GM12872 (cell line): ENCODE measurements at regions not wholly inside any gene's neighbourhood (a gene's known extent, or its start where the extent isn't known, plus 50 kb on each side); places are given as distances from the start of the nearest gene placed in this dataset.

Experiments used
- CTCF ChIP-seq: IDR thresholded peaks from 3 replicates; pipeline ENCODE4 v1.5.1; 2011; ENCODE audit warnings: low read depth, mild to moderate bottlenecking, low read length, moderate library complexity; ENCODE audit not compliant: insufficient read depth

GRCh38 chr1:56188855-56189254 lies 390.5 kb downstream of the PLPP3 start:
- TF ChIP-seq CTCF = no peak

DNA sequence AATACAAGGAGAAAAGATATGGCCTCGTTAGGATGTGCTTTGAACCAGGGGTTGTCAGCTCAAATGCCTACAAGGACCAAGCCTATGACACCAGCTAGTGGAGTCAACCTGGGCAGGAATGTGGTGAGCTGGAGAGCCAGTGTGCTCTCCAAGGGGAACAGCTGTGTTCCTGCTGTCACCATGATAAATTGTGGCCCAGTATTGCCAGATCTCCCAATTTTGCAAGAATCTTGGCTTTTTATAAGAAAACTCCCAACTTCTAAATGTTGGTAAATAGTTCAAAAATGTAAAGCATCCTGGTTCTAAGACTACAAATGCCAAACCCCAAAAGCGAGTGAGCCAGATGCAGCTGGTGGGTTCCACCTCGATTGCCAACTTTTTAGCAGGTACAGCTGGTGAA lies 391.1 kb downstream of the PLPP3 start:
- no peak for TF ChIP-seq CTCF

GRCh38 chr1:56187405-56187804 lies 392.0 kb downstream of the PLPP3 start:
- TF ChIP-seq CTCF = no peak

GRCh38 chr1:56185493-56185892 lies 393.9 kb downstream of the PLPP3 start:
- no peak for TF ChIP-seq CTCF

GRCh38 chr1:56183151-56183550 lies 396.2 kb downstream of the PLPP3 start:
- no peak for TF ChIP-seq CTCF

GRCh38 chr1:56180520-56181190 lies 398.7 kb downstream of the PLPP3 start:
- no peak for TF ChIP-seq CTCF

GRCh38 chr1:56179543-56179942 lies 399.8 kb downstream of the PLPP3 start:
- TF ChIP-seq CTCF = no peak

GRCh38 chr1:56175211-56175610 lies 404.2 kb downstream of the PLPP3 start:
- TF ChIP-seq CTCF = no peak
